ENCODE measurements at regions not wholly inside any gene's neighbourhood (a gene's known extent, or its start where the extent isn't known, plus 50 kb on each side); places are given as distances from the start of the nearest gene placed in this dataset.
"Not testable (repeated sequence)": the region's sequence is repeated elsewhere in the genome, so short reads cannot be mapped to it uniquely, and the experiment has no call there.

GRCh38 chr3:167008791-167009190 is 371.3 kb downstream of the ZBBX start:
- H3K9me3 ChIP-seq: peaks cover 0 to 27% (median 0%) of the 10 kb centered on the region in 11 donors
- no peaks in the 10 kb centered on the region for H3K36me3 ChIP-seq
- no peak overlapping the region for H3K27ac ChIP-seq
- H3K27me3 ChIP-seq: no peaks in the 10 kb centered on the region
- ATAC-seq (no peak), DNase-seq (no peak)
- intact Hi-C loops (cut with DNase I): no loop called here
- no peaks in the 10 kb centered on the region for H3K4me1 ChIP-seq
- no peak overlapping the region for H3K4me3 ChIP-seq
- TF ChIP-seq, protein P1, sequence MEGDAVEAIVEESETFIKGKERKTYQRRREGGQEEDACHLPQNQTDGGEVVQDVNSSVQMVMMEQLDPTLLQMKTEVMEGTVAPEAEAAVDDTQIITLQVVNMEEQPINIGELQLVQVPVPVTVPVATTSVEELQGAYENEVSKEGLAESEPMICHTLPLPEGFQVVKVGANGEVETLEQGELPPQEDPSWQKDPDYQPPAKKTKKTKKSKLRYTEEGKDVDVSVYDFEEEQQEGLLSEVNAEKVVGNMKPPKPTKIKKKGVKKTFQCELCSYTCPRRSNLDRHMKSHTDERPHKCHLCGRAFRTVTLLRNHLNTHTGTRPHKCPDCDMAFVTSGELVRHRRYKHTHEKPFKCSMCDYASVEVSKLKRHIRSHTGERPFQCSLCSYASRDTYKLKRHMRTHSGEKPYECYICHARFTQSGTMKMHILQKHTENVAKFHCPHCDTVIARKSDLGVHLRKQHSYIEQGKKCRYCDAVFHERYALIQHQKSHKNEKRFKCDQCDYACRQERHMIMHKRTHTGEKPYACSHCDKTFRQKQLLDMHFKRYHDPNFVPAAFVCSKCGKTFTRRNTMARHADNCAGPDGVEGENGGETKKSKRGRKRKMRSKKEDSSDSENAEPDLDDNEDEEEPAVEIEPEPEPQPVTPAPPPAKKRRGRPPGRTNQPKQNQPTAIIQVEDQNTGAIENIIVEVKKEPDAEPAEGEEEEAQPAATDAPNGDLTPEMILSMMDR (IDR thresholded peaks at IDR 0.05): no peak

DNA sequence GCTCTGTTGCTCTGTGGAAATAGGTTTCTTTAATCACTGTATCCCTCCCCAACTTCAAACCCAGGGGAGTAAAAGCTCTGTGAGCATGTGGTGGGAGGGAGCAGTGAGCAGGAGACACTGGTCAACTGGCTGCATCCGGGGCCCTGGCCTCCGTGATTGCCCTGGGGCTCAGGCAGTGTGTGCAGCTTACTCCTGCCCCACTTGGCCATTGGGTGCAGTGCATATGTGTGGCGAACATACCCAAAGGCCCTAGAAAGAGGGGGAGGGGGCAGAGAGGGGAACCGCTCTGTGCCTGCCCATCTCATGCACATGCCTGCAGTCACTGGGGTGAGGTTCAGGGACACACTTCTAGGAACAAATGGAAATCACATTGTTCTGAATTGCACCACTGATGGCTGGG is 378.7 kb downstream of the ZBBX start:
- ATAC-seq (no peak), DNase-seq (no peak)
- TF ChIP-seq, protein P1 (IDR thresholded peaks at IDR 0.05): no peak
- no peak overlapping the region for H3K27ac ChIP-seq
- no peak overlapping the region for H3K4me3 ChIP-seq
- no peaks in the 10 kb centered on the region for H3K36me3 ChIP-seq
- intact Hi-C loops (cut with DNase I): no loop called here
- peaks cover 0 to 33% (median 4%) of the 10 kb centered on the region in 11 donors for H3K9me3 ChIP-seq
- H3K4me1 ChIP-seq: no peaks in the 10 kb centered on the region
- WGBS, 2 donors: 89 to 92% methylated on average over 4 of the region's 4 CpGs
- H3K27me3 ChIP-seq: no peaks in the 10 kb centered on the region

- ATAC-seq (no peak), DNase-seq (no peak)
- Histone ChIP-seq H3K36me3 (no peaks in the 10 kb centered on the region), H3K27me3 (no peaks in the 10 kb centered on the region), H3K4me1 (no peaks in the 10 kb centered on the region), H3K4me3 (no peak overlapping the region), H3K9me3 (no peaks in the 10 kb centered on the region), H3K27ac (no peak overlapping the region)
- intact Hi-C loops (cut with DNase I): no loop called here
- TF ChIP-seq, protein P1 (IDR thresholded peaks at IDR 0.05): no peak
- WGBS, 2 donors: 75 to 76% methylated on average over 2 of the region's 2 CpGs
Observed at GRCh38 chr3:166993015-166993630, 387.0 kb downstream of the ZBBX start.

DNA sequence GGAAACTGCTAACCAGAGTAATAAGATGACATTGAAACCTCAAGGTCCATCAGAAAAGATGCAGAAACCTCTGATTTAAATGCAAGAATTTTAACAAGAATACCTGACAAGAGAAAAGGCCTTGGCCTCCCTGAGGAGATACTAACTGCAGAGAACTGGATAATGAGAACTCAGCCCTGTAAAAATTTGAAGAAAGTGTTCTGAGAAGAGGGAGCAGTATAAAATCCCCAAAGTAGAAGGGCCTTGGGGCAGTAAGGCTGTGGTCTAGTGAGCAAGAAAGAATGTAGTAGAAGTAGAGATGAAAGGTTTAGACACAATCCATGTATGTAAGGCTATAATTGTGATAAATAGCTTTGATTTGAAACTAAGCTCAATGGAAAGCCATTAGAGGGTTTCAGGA is 394.1 kb downstream of the ZBBX start:
- Histone ChIP-seq H3K4me1 (no peaks in the 10 kb centered on the region), H3K27ac (no peak overlapping the region), H3K27me3 (no peaks in the 10 kb centered on the region), H3K36me3 (no peaks in the 10 kb centered on the region), H3K4me3 (no peak overlapping the region), H3K9me3 (no peaks in the 10 kb centered on the region)
- ATAC-seq: no peak
- no peak for DNase-seq
- TF ChIP-seq, protein P1 (IDR thresholded peaks at IDR 0.05): no peak
- intact Hi-C loops (cut with DNase I): no loop called here

DNA sequence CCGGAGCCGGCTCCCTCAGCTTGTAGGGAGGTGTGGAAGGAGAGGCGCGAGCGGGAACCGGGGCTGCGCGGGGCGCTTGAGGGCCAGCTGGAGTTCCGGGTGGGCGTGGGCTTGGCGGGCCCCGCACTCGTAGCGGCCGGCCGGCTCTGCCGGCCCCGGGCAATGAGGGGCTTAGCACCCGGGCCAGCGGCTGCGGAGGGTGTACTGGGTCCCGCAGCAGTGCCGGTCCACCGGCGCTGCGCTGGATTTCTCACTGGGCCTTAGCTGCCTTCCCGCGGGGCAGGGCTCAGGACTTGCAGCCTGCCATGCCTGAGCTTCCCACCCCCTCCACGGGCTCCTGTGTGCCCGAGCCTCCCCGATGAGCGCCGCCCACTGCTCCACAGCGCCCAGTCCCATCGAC is 404.3 kb downstream of the ZBBX start:
- H3K4me1 ChIP-seq; DNase-seq; H3K27me3 ChIP-seq; H3K27ac ChIP-seq; H3K36me3 ChIP-seq; intact Hi-C loops (cut with DNase I); ATAC-seq; H3K4me3 ChIP-seq: not testable (repeated sequence)
- H3K9me3 ChIP-seq: peaks cover 0 to 19% (median 0%) of the 10 kb centered on the region in 11 donors
- 90 to 97% methylated on average over 34 to 36 of the region's 36 CpGs for whole genome bisulfite sequencing, 2 donors

DNA sequence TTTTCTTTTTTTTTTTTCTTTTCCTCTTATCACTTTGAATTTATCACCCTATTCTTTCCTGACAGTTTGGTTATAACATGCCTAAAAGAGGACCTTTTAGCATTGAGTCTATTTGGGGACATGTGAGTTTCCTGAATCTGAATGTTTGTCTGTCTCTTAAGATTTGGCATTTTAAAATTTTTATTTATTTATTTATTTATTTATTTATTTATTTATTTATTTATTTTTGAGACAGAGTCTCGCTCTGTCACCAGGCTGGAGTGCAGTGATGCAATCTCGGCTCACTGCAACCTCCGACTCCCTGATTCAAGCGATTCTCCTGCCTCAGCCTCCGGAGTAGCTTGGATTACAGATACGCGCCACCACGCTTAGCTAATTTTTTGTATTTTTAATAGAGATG is 412.4 kb downstream of the ZBBX start:
- ATAC-seq; H3K27me3 ChIP-seq; intact Hi-C loops (cut with DNase I); H3K36me3 ChIP-seq; H3K4me1 ChIP-seq; DNase-seq; H3K4me3 ChIP-seq; H3K27ac ChIP-seq: not testable (repeated sequence)
- peaks cover 0 to 53% (median 6%) of the 10 kb centered on the region in 11 donors for H3K9me3 ChIP-seq
- WGBS, 2 donors: 94 to 95% methylated on average over 8 of the region's 8 CpGs
